Adrenal gland (tissue), 9 donors: ENCODE measurements at regions not wholly inside any gene's neighbourhood (a gene's known extent, or its start where the extent isn't known, plus 50 kb on each side); places are given as distances from the start of the nearest gene placed in this dataset.

Experiments
- DNase-seq, 7 donors: peaks; one replicate each; pipeline ENCODE4 v3.0.0-alpha.2; 2019 to 2020
- H3K27ac ChIP-seq, 5 donors: fragments of 200-600 bp; sonication (generic) in 4 of 5; 1 replicate in 3 of 5; 2 replicates in 2 of 5; pipeline versions ENCODE4 v1.5.1 to v1.8.0; 2016 to 2020; ENCODE audit warnings: mild to moderate bottlenecking in 1 of 5
- H3K27me3 ChIP-seq: fragments of 200-600 bp; 2 replicates; pipeline ENCODE4 v1.8.0; 2021
- H3K36me3 ChIP-seq, 2 donors: fragments of 200-600 bp; replicated peaks in 1 of 2; 1 replicate in 1 of 2; 2 replicates in 1 of 2; pipeline versions ENCODE4 v1.5.1 to v1.8.0; 2018 to 2022
- H3K4me1 ChIP-seq, 2 donors: fragments of 200-600 bp; replicated peaks in 1 of 2; 1 replicate in 1 of 2; 2 replicates in 1 of 2; pipeline versions ENCODE4 v1.5.1 to v1.8.0; 2018 to 2021
- H3K4me3 ChIP-seq, 4 donors: fragments of 200-600 bp; sonication (generic) in 3 of 4; one replicate each; pipeline ENCODE4 v1.5.1; 2016 to 2018
- H3K9me3 ChIP-seq, 3 donors: fragments of 200-600 bp; sonication (generic) in 1 of 3; replicated peaks in 1 of 3; 1 replicate in 2 of 3; 2 replicates in 1 of 3; pipeline versions ENCODE4 v1.5.1 to v1.8.0; 2016 to 2021
- POLR2A ChIP-seq, 2 donors: fragments of 450-650 bp; IDR thresholded peaks; one replicate each; pipeline ENCODE4 v1.6.1; 2017; ENCODE audit warnings: antibody characterized with exemption in 2 of 2, mild to moderate bottlenecking in 2 of 2, moderate library complexity in 1 of 2
- WGBS, 4 donors: extraction: QIAGEN DNeasy Blood & Tissue Kit in 2 of 4; methylation state at CpG; one replicate each; pipeline versions ENCODE4 v1.1.5 to v1.1.7; 2013 to 2017; 5-methylcytosine and 5-hydroxymethylcytosine counted together
- intact Hi-C, 2 donors: fragments of 100-400 bp; cut with DNase I; formaldehyde crosslinking; loops; one replicate each; pipeline versions ENCODE4 v1.14.1 to v1.15.0; 2022 to 2023
- TF ChIP-seq, protein P1 (sequence below), 6 experiments: fragments of 450-650 bp in 4 of 6; fragments of 200-600 bp in 2 of 6; sonication (generic) in 1 of 6; IDR thresholded peaks; 1 replicate in 5 of 6; 2 replicates in 1 of 6; pipeline versions ENCODE4 v1.5.1 to v1.8.0; 2016 to 2021; ENCODE audit warnings: antibody characterized with exemption in 6 of 6, mild to moderate bottlenecking in 2 of 6, moderate library complexity in 1 of 6
- donor health status: healthy with polysubstance abuse.
- donor health status: Bipolar disorder and iron deficiency.
- donor health status: DM: yes; HTN: yes; CAD: no.
- donor health status: DM: no; HTN: no; CAD: no.
- donor health status: DM: no; HTN: no; CAD: no.

GRCh38 chr1:230502306-230502705 is 76.2 kb upstream of the PGBD5 start:
- no peak for DNase-seq
- intact Hi-C loops, result no loop called here
- no peaks in the 10 kb centered on the region for H3K4me1 ChIP-seq
- H3K27me3 ChIP-seq, result no peaks in the 10 kb centered on the region
- no peaks in the 10 kb centered on the region for H3K36me3 ChIP-seq
- H3K9me3 ChIP-seq, result no peaks in the 10 kb centered on the region
- H3K27ac ChIP-seq, result no peak overlapping the region
- no peak overlapping the region for H3K4me3 ChIP-seq
- WGBS, 4 donors, result 89 to 95% (median 93%) methylated on average over 4 of the region's 4 CpGs
- TF ChIP-seq, protein P1, sequence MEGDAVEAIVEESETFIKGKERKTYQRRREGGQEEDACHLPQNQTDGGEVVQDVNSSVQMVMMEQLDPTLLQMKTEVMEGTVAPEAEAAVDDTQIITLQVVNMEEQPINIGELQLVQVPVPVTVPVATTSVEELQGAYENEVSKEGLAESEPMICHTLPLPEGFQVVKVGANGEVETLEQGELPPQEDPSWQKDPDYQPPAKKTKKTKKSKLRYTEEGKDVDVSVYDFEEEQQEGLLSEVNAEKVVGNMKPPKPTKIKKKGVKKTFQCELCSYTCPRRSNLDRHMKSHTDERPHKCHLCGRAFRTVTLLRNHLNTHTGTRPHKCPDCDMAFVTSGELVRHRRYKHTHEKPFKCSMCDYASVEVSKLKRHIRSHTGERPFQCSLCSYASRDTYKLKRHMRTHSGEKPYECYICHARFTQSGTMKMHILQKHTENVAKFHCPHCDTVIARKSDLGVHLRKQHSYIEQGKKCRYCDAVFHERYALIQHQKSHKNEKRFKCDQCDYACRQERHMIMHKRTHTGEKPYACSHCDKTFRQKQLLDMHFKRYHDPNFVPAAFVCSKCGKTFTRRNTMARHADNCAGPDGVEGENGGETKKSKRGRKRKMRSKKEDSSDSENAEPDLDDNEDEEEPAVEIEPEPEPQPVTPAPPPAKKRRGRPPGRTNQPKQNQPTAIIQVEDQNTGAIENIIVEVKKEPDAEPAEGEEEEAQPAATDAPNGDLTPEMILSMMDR (IDR thresholded peaks at IDR 0.05), result no peak
- TF ChIP-seq POLR2A (IDR thresholded peaks at IDR 0.05), result no peak

GRCh38 chr1:230501849-230502248 is 75.7 kb upstream of the PGBD5 start:
- no peaks in the 10 kb centered on the region for H3K36me3 ChIP-seq
- H3K27me3 ChIP-seq, result no peaks in the 10 kb centered on the region
- TF ChIP-seq, protein P1 (IDR thresholded peaks at IDR 0.05), result no peak
- no peak for TF ChIP-seq POLR2A (IDR thresholded peaks at IDR 0.05)
- DNase-seq, result no peak
- no peak overlapping the region for H3K27ac ChIP-seq
- no peak overlapping the region for H3K4me3 ChIP-seq
- 61 to 89% (median 73%) methylated on average over 1 of the region's 1 CpG for WGBS, 4 donors
- intact Hi-C loops, result no loop called here
- no peaks in the 10 kb centered on the region for H3K9me3 ChIP-seq
- no peaks in the 10 kb centered on the region for H3K4me1 ChIP-seq

- 85 to 100% (median 90%) methylated on average over 1 to 2 of the region's 2 CpGs for WGBS, 4 donors
- intact Hi-C loops, result no loop called here
- no peaks in the 10 kb centered on the region for H3K9me3 ChIP-seq
- H3K4me1 ChIP-seq, result no peaks in the 10 kb centered on the region
- no peak overlapping the region for H3K27ac ChIP-seq
- H3K36me3 ChIP-seq, result no peaks in the 10 kb centered on the region
- TF ChIP-seq POLR2A (IDR thresholded peaks at IDR 0.05), result no peak
- TF ChIP-seq, protein P1 (IDR thresholded peaks at IDR 0.05), result no peak
- no peak overlapping the region for H3K4me3 ChIP-seq
- no peaks in the 10 kb centered on the region for H3K27me3 ChIP-seq
- no peak for DNase-seq
Measured at GRCh38 chr1:230501242-230501641, 75.1 kb upstream of the PGBD5 start.

- Histone ChIP-seq H3K27ac (no peak overlapping the region), H3K27me3 (no peaks in the 10 kb centered on the region), H3K36me3 (no peaks in the 10 kb centered on the region), H3K4me1 (no peaks in the 10 kb centered on the region), H3K4me3 (no peak overlapping the region), H3K9me3 (no peaks in the 10 kb centered on the region)
- 78 to 85% (median 80%) methylated on average over 3 of the region's 3 CpGs for WGBS, 4 donors
- TF ChIP-seq POLR2A (IDR thresholded peaks at IDR 0.05), result no peak
- TF ChIP-seq, protein P1 (IDR thresholded peaks at IDR 0.05), result no peak
- intact Hi-C loops, result no loop called here
- no peak for DNase-seq
Measured at GRCh38 chr1:230500063-230500462, 73.9 kb upstream of the PGBD5 start.
